SJCRH30 (cell line): ENCODE measurements at regions not wholly inside any gene's neighbourhood (a gene's known extent, or its start where the extent isn't known, plus 50 kb on each side); places are given as distances from the start of the nearest gene placed in this dataset.
A peak's percentile ranks its signal among the peaks of the same experiment; 100 is the strongest.
"Not testable (repeated sequence)": the region's sequence is repeated elsewhere in the genome, so short reads cannot be mapped to it uniquely, and the experiment has no call there.

Experiments used
- DNase-seq, 2 experiments: peaks; one replicate each; pipeline ENCODE4 v3.0.0-alpha.2; 2015 to 2020
- H3K27ac ChIP-seq: fragments of 250-450 bp; sonication (Bioruptor Pico); 2 replicates; pipeline ENCODE4 v1.5.1; 2020; ENCODE audit warnings: mild to moderate bottlenecking, moderate library complexity
- H3K27me3 ChIP-seq: fragments of 250-450 bp; sonication (Bioruptor Pico); 2 replicates; pipeline ENCODE4 v1.5.1; 2020; ENCODE audit warnings: mild to moderate bottlenecking, moderate library complexity
- H3K36me3 ChIP-seq: fragments of 250-450 bp; sonication (Bioruptor Pico); 2 replicates; pipeline ENCODE4 v1.5.1; 2020; ENCODE audit warnings: mild to moderate bottlenecking, moderate library complexity
- H3K4me1 ChIP-seq: fragments of 250-450 bp; sonication (Bioruptor Pico); 2 replicates; pipeline ENCODE4 v1.5.1; 2020; ENCODE audit warnings: mild to moderate bottlenecking, moderate library complexity
- H3K4me3 ChIP-seq: fragments of 250-450 bp; sonication (Bioruptor Pico); 2 replicates; pipeline ENCODE4 v1.5.1; 2020; ENCODE audit warnings: mild to moderate bottlenecking, moderate library complexity
- H3K9me3 ChIP-seq: fragments of 250-450 bp; sonication (Bioruptor Pico); replicated peaks from 2 replicates; pipeline ENCODE4 v1.5.1; 2020; ENCODE audit warnings: mild to moderate bottlenecking, moderate library complexity

GRCh38 chr4:128422296-128422695 is 134.7 kb upstream of the PGRMC2 start:
- H3K4me3 ChIP-seq, H3K36me3 ChIP-seq: not testable (repeated sequence)

GRCh38 chr4:128416921-128417320 is 129.3 kb upstream of the PGRMC2 start:
- Histone ChIP-seq H3K9me3 (no peaks in the 10 kb centered on the region; the same call in 1 of the 2 replicates), H3K4me3 (no peak overlapping the region), H3K27ac (no peak overlapping the region), H3K36me3 (no peaks in the 10 kb centered on the region), H3K4me1 (no peaks in the 10 kb centered on the region), H3K27me3 (no peaks in the 10 kb centered on the region)
- no peak for DNase-seq

More at GRCh38 chr4:128422296-128422695, 134.7 kb upstream of the PGRMC2 start:
- H3K4me1 ChIP-seq, H3K27me3 ChIP-seq, DNase-seq, H3K9me3 ChIP-seq, H3K27ac ChIP-seq: not testable (repeated sequence)

GRCh38 chr4:128410037-128410436 is 122.4 kb upstream of the PGRMC2 start:
- DNase-seq, result peak in 1 of 2 experiments; percentile 13
- Histone ChIP-seq H3K4me3 (no peak overlapping the region), H3K4me1 (no peaks in the 10 kb centered on the region)

GRCh38 chr4:128403586-128403985 is 116.0 kb upstream of the PGRMC2 start:
- H3K36me3 ChIP-seq, result no peaks in the 10 kb centered on the region
- peaks cover 3% of the 10 kb centered on the region; the same call in 1 of the 2 replicates for H3K9me3 ChIP-seq
- DNase-seq, result no peak
- H3K27me3 ChIP-seq, result no peaks in the 10 kb centered on the region
- no peaks in the 10 kb centered on the region for H3K4me1 ChIP-seq
- no peak overlapping the region for H3K27ac ChIP-seq
- H3K4me3 ChIP-seq, result no peak overlapping the region

More at GRCh38 chr4:128410037-128410436, 122.4 kb upstream of the PGRMC2 start:
- Histone ChIP-seq H3K9me3 (no peaks in the 10 kb centered on the region; the same call in 1 of the 2 replicates), H3K36me3 (no peaks in the 10 kb centered on the region), H3K27me3 (no peaks in the 10 kb centered on the region), H3K27ac (no peak overlapping the region)

GRCh38 chr4:128394778-128395177 is 107.2 kb upstream of the PGRMC2 start:
- DNase-seq, result no peak

GRCh38 chr4:128393101-128393704 is 105.6 kb upstream of the PGRMC2 start:
- no peak overlapping the region for H3K27ac ChIP-seq
- peaks cover 4% of the 10 kb centered on the region for H3K4me1 ChIP-seq
- DNase-seq, result no peak
- H3K27me3 ChIP-seq, result no peaks in the 10 kb centered on the region
- no peaks in the 10 kb centered on the region for H3K36me3 ChIP-seq
- no peaks in the 10 kb centered on the region for H3K9me3 ChIP-seq
- no peak overlapping the region for H3K4me3 ChIP-seq

More at GRCh38 chr4:128394778-128395177, 107.2 kb upstream of the PGRMC2 start:
- Histone ChIP-seq H3K27me3 (no peaks in the 10 kb centered on the region), H3K9me3 (no peaks in the 10 kb centered on the region), H3K4me3 (no peak overlapping the region), H3K27ac (no peak overlapping the region), H3K36me3 (no peaks in the 10 kb centered on the region), H3K4me1 (no peaks in the 10 kb centered on the region)

- H3K27ac ChIP-seq, result no peak overlapping the region
- H3K36me3 ChIP-seq, result no peaks in the 10 kb centered on the region
- no peak overlapping the region for H3K4me3 ChIP-seq
- no peaks in the 10 kb centered on the region for H3K9me3 ChIP-seq
- H3K27me3 ChIP-seq, result no peaks in the 10 kb centered on the region
- no peak for DNase-seq
- H3K4me1 ChIP-seq, result peaks cover 30% of the 10 kb centered on the region
These were observed 102.9 kb upstream of the PGRMC2 start for GRCh38 chr4:128390475-128390996.

GRCh38 chr4:128388796-128389195 is 101.2 kb upstream of the PGRMC2 start:
- no peak overlapping the region for H3K27ac ChIP-seq
- H3K27me3 ChIP-seq, result no peaks in the 10 kb centered on the region
- no peak for DNase-seq
- no peak overlapping the region for H3K4me3 ChIP-seq
- H3K9me3 ChIP-seq, result no peaks in the 10 kb centered on the region
- H3K4me1 ChIP-seq, result peaks cover 47% of the 10 kb centered on the region
- H3K36me3 ChIP-seq, result no peaks in the 10 kb centered on the region

- Histone ChIP-seq H3K27ac (peak overlapping the region; percentile 85), H3K27me3 (no peaks in the 10 kb centered on the region), H3K4me1 (peaks cover 50% of the 10 kb centered on the region), H3K4me3 (no peak overlapping the region), H3K36me3 (no peaks in the 10 kb centered on the region), H3K9me3 (no peaks in the 10 kb centered on the region)
- no peak for DNase-seq
These were observed 100.7 kb upstream of the PGRMC2 start for GRCh38 chr4:128388352-128388630.

GRCh38 chr4:128387600-128388351 is 100.2 kb upstream of the PGRMC2 start:
- peaks cover 50% of the 10 kb centered on the region for H3K4me1 ChIP-seq
- peak overlapping the region; percentile 85 for H3K27ac ChIP-seq
- H3K27me3 ChIP-seq, result no peaks in the 10 kb centered on the region
- H3K36me3 ChIP-seq, result no peaks in the 10 kb centered on the region
- H3K4me3 ChIP-seq, result no peak overlapping the region
- no peaks in the 10 kb centered on the region for H3K9me3 ChIP-seq
- peak; percentile 73 to 80 for DNase-seq

GRCh38 chr4:128386761-128387599 is 99.4 kb upstream of the PGRMC2 start:
- peak overlapping the region; percentile 85 for H3K27ac ChIP-seq
- no peaks in the 10 kb centered on the region for H3K36me3 ChIP-seq
- H3K27me3 ChIP-seq, result no peaks in the 10 kb centered on the region
- peaks cover 50% of the 10 kb centered on the region for H3K4me1 ChIP-seq
- peak overlapping the region; percentile 15 for H3K4me3 ChIP-seq
- H3K9me3 ChIP-seq, result no peaks in the 10 kb centered on the region
- DNase-seq, result peak; percentile 80 to 82

- Histone ChIP-seq H3K27ac (peak overlapping the region; percentile 85), H3K4me1 (peaks cover 50% of the 10 kb centered on the region), H3K9me3 (no peaks in the 10 kb centered on the region), H3K36me3 (no peaks in the 10 kb centered on the region), H3K27me3 (no peaks in the 10 kb centered on the region), H3K4me3 (no peak overlapping the region)
- peak in 1 of 2 experiments; percentile 26 for DNase-seq
These were observed 98.2 kb upstream of the PGRMC2 start for GRCh38 chr4:128385683-128386304.

- Histone ChIP-seq H3K27me3 (no peaks in the 10 kb centered on the region), H3K36me3 (no peaks in the 10 kb centered on the region), H3K4me3 (no peak overlapping the region), H3K4me1 (peaks cover 53% of the 10 kb centered on the region), H3K9me3 (no peaks in the 10 kb centered on the region), H3K27ac (peak overlapping the region; percentile 48)
- no peak for DNase-seq
These were observed 97.4 kb upstream of the PGRMC2 start for GRCh38 chr4:128384765-128385598.

- Histone ChIP-seq H3K9me3 (no peaks in the 10 kb centered on the region), H3K27me3 (no peaks in the 10 kb centered on the region), H3K4me3 (no peak overlapping the region), H3K36me3 (no peaks in the 10 kb centered on the region), H3K27ac (peak overlapping the region; percentile 48), H3K4me1 (peaks cover 53% of the 10 kb centered on the region)
- peak in 1 of 2 experiments; percentile 27 for DNase-seq
These were observed 96.5 kb upstream of the PGRMC2 start for GRCh38 chr4:128384091-128384520.
